ENCODE measurements at regions not wholly inside any gene's neighbourhood (a gene's known extent, or its start where the extent isn't known, plus 50 kb on each side); places are given as distances from the start of the nearest gene placed in this dataset.

DNA sequence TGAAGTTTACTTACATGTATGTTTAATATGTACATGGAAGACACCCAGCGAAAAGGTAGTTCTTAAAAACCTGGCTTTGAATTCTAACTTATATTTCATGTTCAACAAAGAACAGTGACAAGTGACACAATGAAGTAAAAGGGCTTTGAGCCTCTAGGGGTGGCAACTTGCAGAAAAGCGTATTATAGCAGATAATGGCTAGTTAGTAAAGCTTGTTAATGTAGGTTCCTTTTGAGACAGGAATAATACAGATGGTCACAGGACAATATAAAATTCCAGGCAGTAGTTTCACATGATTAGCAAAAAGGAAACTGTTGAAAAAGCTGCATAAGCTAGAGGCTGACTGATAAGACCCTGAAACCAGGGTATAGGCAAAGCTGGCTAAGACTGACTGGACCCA lies 132.4 kb upstream of the FTMT start:
- Histone ChIP-seq H3K4me3 (no peak overlapping the region), H3K27ac (no peak overlapping the region)
- TF ChIP-seq, protein P1, sequence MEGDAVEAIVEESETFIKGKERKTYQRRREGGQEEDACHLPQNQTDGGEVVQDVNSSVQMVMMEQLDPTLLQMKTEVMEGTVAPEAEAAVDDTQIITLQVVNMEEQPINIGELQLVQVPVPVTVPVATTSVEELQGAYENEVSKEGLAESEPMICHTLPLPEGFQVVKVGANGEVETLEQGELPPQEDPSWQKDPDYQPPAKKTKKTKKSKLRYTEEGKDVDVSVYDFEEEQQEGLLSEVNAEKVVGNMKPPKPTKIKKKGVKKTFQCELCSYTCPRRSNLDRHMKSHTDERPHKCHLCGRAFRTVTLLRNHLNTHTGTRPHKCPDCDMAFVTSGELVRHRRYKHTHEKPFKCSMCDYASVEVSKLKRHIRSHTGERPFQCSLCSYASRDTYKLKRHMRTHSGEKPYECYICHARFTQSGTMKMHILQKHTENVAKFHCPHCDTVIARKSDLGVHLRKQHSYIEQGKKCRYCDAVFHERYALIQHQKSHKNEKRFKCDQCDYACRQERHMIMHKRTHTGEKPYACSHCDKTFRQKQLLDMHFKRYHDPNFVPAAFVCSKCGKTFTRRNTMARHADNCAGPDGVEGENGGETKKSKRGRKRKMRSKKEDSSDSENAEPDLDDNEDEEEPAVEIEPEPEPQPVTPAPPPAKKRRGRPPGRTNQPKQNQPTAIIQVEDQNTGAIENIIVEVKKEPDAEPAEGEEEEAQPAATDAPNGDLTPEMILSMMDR (IDR thresholded peaks at IDR 0.05), result no peak
- no peak for DNase-seq (ENCODE audit: low spot score)

DNA sequence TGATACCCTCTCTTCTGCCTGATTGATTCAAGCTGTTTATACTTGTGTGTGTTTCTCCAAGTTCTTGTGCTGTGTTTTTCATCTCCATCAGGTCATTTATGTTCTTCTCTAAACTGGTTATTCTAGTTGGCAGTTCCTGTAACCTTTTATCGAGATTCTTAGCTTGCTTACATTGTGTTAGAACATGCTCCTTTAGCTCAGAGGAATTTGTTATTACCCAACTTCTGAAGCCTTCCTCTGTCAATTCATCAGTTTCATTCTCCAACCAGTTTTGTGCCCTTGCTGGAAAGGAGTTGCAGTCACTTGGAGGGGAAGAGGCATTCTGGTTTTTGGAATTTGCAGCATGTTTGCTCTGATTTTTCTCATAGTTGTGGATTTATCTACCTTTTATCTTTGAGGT lies 126.2 kb upstream of the FTMT start:
- no peak for DNase-seq (ENCODE audit: low spot score)
- H3K4me3 ChIP-seq, result no peak overlapping the region
- H3K27ac ChIP-seq, result no peak overlapping the region
- TF ChIP-seq, protein P1 (IDR thresholded peaks at IDR 0.05), result no peak

DNA sequence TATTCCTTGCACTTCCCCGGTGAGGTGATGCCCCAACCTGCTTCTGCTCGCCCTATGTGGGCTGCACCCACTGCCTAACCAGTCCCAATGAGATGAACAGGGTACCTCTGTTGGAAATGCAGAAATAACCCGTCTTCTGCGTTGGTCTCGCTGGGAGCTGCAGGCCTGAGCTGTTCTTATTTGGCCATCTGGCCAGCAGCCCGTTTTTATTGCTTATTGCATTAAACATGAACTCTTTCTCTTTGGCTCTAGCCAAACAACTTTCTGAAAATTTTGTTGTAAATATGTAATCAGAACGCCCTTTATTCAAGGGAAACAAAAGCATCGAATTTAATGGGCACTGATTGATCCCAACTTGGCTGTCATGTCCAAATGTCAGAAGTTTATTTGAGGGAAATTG lies 124.7 kb upstream of the FTMT start:
- TF ChIP-seq, protein P1 (IDR thresholded peaks at IDR 0.05), result no peak
- DNase-seq (ENCODE audit: low spot score), result no peak
- Histone ChIP-seq H3K4me3 (no peak overlapping the region), H3K27ac (no peak overlapping the region)

DNA sequence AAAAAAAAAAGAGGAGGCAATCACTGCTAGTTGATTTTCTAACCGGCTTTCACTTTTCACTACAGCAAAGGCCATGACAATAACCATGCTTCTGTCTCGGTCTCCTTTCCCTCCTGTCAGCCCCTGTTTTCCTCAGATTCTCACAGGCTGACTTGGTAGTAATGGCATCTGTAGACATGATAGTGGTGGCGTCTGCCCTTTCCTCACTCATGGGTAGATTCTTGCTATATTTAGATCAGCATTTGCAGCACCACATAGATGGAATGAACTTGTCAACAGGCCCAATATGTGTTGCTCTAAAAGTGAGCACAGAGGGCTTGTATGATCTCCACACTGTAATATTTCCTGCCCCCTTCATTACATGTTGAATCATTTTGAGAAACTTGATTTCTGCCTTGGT lies 120.3 kb upstream of the FTMT start:
- DNase-seq (ENCODE audit: low spot score), result no peak
- TF ChIP-seq, protein P1 (IDR thresholded peaks at IDR 0.05), result no peak

DNA sequence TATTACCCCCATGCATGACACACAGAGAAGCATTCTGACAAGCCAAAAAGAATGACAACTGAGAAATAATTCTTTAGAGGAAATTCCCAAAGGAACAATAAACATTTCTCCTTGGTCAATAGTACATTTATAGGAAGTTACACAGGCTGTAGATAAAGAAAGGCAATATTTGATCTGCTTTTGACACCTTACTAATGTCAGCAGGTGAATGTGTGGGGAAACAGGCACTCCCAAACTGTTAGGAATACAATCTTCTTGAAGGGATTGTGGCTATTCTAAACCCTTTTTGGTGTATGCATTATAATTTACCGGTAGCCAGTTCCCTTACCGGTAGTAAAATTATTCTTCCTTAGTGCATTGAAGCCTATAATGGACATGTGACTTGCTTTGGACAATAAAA lies 116.1 kb upstream of the FTMT start:
- no peak overlapping the region for H3K4me3 ChIP-seq
- TF ChIP-seq, protein P1 (IDR thresholded peaks at IDR 0.05), result no peak
- DNase-seq (ENCODE audit: low spot score), result no peak
- no peak overlapping the region for H3K27ac ChIP-seq

More for the DNA sequence above, 120.3 kb upstream of the FTMT start:
- H3K27ac ChIP-seq, result no peak overlapping the region
- H3K4me3 ChIP-seq, result no peak overlapping the region

DNA sequence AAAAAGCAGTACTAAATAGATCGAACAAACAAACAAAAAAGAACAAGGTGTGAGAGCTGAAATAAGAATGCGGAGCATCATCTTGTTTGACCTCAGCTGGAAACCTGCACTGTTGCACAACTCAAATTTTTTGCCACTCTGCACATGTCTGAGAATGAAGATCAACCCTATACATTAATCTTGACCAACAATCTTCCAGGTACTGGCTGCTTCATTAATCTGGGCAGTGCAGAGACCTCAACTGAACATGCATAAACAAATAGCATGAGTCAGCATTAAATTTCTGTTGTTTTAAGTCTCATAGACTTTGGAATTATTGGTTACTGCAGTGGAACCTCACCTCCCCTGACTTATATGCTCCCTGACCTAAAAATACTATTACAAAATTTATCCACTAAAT lies 114.6 kb upstream of the FTMT start:
- TF ChIP-seq, protein P1 (IDR thresholded peaks at IDR 0.05), result no peak
- Histone ChIP-seq H3K27ac (no peak overlapping the region), H3K4me3 (no peak overlapping the region)
- no peak for DNase-seq (ENCODE audit: low spot score)

DNA sequence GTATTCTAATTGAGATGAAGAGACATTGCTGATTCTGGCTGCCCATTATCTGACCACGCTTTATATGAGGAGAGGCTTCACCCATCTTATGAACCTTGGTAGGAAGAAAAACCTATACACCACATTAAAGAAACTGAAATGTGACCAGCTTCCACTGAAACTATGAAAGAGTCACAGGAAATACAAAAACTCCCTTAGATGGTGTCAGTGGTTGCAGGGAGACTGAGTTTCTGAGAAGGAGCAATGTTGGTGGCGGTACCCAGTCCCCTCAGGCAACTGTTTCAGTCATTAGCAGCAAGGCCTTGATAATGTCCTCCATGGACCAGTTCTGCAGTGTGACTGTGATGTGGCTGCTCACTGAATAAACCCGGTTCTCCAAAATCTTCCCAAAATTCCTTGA lies 110.5 kb upstream of the FTMT start:
- TF ChIP-seq, protein P1 (IDR thresholded peaks at IDR 0.05), result no peak
- no peak overlapping the region for H3K27ac ChIP-seq
- no peak for DNase-seq (ENCODE audit: low spot score)
- no peak overlapping the region for H3K4me3 ChIP-seq
